ENCODE measurements at regions not wholly inside any gene's neighbourhood (a gene's known extent, or its start where the extent isn't known, plus 50 kb on each side); places are given as distances from the start of the nearest gene placed in this dataset.

DNA sequence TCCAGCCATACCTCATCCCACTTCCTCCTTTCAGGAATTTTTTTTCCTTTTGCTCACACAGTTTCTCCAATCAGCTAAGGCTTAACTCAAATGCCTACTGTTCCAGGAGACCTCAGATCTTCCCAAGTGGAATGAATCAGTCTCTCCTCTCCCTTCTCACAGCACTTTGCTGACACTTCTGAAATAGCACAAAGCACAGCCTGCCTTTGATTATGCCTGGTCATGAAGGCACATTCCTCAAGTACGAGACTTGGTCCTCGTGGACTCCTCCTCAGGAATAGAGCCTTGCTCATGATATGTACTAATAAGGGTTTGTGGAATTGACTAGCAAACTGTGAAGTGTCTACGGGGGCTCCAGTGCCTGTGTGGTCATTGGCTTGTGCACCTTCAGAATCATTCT is 176.7 kb upstream of the TENM4 start:
- TF ChIP-seq, protein P1, sequence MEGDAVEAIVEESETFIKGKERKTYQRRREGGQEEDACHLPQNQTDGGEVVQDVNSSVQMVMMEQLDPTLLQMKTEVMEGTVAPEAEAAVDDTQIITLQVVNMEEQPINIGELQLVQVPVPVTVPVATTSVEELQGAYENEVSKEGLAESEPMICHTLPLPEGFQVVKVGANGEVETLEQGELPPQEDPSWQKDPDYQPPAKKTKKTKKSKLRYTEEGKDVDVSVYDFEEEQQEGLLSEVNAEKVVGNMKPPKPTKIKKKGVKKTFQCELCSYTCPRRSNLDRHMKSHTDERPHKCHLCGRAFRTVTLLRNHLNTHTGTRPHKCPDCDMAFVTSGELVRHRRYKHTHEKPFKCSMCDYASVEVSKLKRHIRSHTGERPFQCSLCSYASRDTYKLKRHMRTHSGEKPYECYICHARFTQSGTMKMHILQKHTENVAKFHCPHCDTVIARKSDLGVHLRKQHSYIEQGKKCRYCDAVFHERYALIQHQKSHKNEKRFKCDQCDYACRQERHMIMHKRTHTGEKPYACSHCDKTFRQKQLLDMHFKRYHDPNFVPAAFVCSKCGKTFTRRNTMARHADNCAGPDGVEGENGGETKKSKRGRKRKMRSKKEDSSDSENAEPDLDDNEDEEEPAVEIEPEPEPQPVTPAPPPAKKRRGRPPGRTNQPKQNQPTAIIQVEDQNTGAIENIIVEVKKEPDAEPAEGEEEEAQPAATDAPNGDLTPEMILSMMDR (IDR thresholded peaks at IDR 0.05; ENCODE audit: extremely low read depth in 1 of 2, insufficient read depth in 1 of 2, low read depth in 1 of 2, low read length in 2 of 2), result no peak
- TF ChIP-seq POLR2A (IDR thresholded peaks at IDR 0.05; ENCODE audit: low read depth, low read length) (no peak), MYC (IDR thresholded peaks at IDR 0.05; ENCODE audit: low read depth, low read length) (no peak), FOS (IDR thresholded peaks at IDR 0.05; ENCODE audit: borderline replicate concordance, insufficient read depth, low read length) (no peak), POLR2AphosphoS5 (IDR thresholded peaks at IDR 0.05; ENCODE audit: insufficient read depth, low read depth, low read length) (no peak), JUN (IDR thresholded peaks at IDR 0.05; ENCODE audit: borderline replicate concordance, insufficient read depth, insufficient read length, low read depth) (no peak), EZH2 (IDR thresholded peaks at IDR 0.05; ENCODE audit: borderline replicate concordance, low read depth, low read length, severe bottlenecking) (no peak), MAX (IDR thresholded peaks at IDR 0.05; ENCODE audit: insufficient read depth, insufficient read length) (no peak)
